RWPE1 (cell line): ENCODE measurements at regions not wholly inside any gene's neighbourhood (a gene's known extent, or its start where the extent isn't known, plus 50 kb on each side); places are given as distances from the start of the nearest gene placed in this dataset.

Source experiments
- CTCF ChIA-PET: fragments of 350-600 bp; sonication (Branson Sonifier 250); formaldehyde crosslinking; extraction: SDS; loops from one replicate; lab custom pipeline; 2021; lab: Yijun Ruan, JAX
- POLR2A ChIA-PET: fragments of 400-600 bp; formaldehyde crosslinking; extraction: SDS; loops from one replicate; lab custom pipeline; 2020; ENCODE audit warnings: antibody characterized with exemption; ENCODE audit not compliant: low non-redundant PET; lab: Yijun Ruan, JAX
- DNase-seq: peaks from one replicate; pipeline ENCODE4 v3.0.0; 2012; ENCODE audit warnings: low spot score
- H3K27ac ChIP-seq: fragments of 450-650 bp; 2 replicates; pipeline ENCODE4 v1.5.1; 2017
- TF ChIP-seq, protein P1 (sequence below): fragments of 450-650 bp; conservative IDR thresholded peaks from 2 replicates; pipeline ENCODE4 v1.5.1; 2017; ENCODE audit warnings: low read depth, mild to moderate bottlenecking

DNA sequence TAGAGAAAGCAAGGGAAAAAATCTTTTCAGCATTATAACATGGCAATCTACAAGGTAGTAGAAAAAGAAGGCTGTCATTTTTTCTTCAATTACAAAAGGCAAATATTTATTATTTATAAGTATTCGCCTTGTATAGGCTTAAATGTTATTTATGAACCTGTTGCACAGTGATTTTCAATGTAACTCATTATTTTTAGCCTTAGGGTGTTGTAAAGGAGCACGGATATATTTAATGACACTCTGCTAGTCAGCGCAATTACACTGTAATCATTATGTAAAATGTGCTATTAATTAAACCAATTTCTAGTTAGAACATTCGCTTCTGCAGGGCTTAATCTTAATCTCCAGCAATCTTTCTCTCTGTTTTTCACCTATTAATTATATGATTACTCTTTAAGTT, 145.0 kb downstream of the ATG4C start:
- POLR2A ChIA-PET, result no interaction called here
- H3K27ac ChIP-seq, result no peak overlapping the region
- TF ChIP-seq, protein P1, sequence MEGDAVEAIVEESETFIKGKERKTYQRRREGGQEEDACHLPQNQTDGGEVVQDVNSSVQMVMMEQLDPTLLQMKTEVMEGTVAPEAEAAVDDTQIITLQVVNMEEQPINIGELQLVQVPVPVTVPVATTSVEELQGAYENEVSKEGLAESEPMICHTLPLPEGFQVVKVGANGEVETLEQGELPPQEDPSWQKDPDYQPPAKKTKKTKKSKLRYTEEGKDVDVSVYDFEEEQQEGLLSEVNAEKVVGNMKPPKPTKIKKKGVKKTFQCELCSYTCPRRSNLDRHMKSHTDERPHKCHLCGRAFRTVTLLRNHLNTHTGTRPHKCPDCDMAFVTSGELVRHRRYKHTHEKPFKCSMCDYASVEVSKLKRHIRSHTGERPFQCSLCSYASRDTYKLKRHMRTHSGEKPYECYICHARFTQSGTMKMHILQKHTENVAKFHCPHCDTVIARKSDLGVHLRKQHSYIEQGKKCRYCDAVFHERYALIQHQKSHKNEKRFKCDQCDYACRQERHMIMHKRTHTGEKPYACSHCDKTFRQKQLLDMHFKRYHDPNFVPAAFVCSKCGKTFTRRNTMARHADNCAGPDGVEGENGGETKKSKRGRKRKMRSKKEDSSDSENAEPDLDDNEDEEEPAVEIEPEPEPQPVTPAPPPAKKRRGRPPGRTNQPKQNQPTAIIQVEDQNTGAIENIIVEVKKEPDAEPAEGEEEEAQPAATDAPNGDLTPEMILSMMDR, result no peak
- no peak for DNase-seq
- CTCF ChIA-PET, result no interaction called here

DNA sequence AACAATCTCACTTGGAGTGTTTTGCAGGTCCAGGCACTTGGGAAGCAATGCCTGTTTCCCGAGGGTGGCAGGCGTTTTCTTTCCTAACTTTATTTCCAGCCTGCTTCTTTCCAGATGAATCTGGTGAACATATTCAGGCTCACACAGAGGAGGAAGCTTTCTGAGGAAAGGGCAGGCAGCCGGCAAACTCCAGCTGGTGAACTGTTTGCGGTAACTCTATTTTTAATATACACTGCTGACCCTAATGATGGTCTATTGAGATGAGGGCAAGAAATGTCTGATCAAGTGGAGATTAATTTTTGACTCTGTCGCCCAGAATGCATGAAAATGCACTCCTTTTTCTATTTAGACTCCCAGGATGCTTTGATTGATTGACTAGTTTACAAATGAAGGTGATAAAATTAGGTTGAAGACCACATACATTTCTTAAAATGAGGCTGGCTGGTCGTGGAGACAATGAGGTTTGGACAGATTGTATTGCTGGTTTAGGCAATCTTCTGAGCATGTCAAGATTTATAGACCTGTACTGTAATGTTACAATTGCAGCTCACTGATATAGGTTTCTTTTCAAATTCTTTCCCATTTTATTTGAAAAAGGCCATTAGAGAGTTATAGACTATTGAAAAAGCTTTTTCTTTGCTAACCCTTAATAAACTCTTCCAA, 153.8 kb downstream of the ATG4C start:
- TF ChIP-seq, protein P1, result no peak
- ChIA-PET CTCF (no interaction called here), POLR2A (no interaction called here)
- H3K27ac ChIP-seq, result no peak overlapping the region
- no peak for DNase-seq

DNA sequence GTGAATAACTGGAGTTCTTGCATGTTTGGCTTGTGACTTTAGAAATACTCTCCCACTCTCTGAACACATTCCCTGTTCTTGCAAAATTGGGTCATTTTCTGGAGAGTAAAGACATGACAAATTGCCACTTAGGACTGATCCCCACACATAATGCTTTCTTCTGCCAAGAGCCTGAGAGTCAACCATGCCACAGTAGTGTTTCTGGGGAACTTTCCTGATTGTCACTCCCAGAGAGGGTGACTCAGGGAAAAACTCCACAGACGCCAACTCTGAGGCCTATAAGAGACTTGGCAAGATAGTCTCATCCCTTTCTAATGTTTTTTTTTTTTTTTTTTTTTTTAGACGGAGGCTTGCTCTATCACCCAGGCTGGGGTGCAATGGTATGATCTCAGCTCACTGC, 157.8 kb downstream of the ATG4C start:
- ChIA-PET CTCF (no interaction called here), POLR2A (no interaction called here)
- no peak overlapping the region for H3K27ac ChIP-seq
- DNase-seq, result no peak
- TF ChIP-seq, protein P1, result no peak

DNA sequence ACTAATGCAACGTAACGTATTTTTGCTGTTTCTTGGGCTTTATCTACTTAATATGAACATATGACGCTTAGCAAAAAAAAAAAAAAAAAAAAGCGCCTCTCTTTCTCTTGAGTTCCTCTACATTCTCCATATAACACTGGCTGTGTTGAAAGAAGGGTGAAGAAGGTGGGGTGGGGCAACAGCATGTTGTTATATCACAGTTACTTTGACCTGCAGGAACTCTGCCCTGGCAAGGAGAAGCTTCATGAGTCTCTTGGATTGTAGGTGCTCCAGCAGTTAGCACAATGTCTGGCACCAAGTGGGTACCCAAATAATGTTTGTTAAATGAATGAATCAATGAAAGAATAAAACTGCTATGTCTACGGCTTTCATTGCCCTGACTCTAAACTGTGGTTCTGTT, 162.6 kb downstream of the ATG4C start:
- no peak overlapping the region for H3K27ac ChIP-seq
- DNase-seq, result no peak
- ChIA-PET CTCF (interaction anchor here (0.6 kb wide), 1 partner anchor 408 kb away, joined by 3 read pairs; no protein-coding TSS in a partner anchor), POLR2A (no interaction called here)
- TF ChIP-seq, protein P1, result no peak

DNA sequence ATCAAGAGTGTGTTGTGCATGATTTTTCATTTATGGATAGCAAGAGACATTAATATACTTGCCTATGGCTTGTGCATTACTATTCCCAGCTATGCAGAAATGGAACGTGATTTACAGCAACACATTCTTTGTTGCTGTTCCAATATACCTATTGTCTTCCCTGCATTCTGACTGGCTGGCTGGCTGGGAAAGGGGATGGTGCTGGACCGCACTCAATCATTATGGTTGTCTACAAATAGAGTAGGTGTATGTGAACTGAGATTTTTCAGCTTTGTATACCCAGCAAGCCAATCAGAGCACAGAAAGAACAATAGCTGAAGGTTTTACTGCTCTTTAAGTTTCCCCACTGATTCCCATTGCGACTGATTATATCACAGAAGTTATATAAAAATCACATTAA, 167.5 kb downstream of the ATG4C start:
- H3K27ac ChIP-seq, result no peak overlapping the region
- DNase-seq, result no peak
- TF ChIP-seq, protein P1, result no peak
- CTCF ChIA-PET, result interaction anchor here (0.6 kb wide), 1 partner anchor 13 kb away, joined by 3 read pairs; no protein-coding TSS in a partner anchor
- POLR2A ChIA-PET, result no interaction called here

DNA sequence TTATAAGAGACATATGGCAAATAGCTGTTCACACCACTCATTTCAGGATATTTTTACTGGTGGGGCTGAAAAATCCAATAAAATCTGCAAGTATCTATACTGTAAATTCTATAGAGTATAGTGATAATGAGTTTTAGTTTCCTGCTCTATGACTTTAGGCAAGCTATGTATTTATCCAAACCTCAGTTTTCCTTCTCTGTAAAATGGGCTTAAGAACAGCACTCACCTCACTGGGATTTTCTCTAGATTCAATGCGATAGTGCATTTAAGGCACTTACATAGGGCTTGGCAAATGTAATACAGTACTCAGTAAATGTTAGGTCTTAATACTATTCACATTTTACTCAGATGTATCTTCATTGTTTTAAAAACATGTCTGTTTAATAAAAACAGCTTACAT, 168.7 kb downstream of the ATG4C start:
- ChIA-PET POLR2A (no interaction called here), CTCF (no interaction called here)
- no peak overlapping the region for H3K27ac ChIP-seq
- TF ChIP-seq, protein P1, result no peak
- DNase-seq, result no peak
